ENCODE measurements at regions not wholly inside any gene's neighbourhood (a gene's known extent, or its start where the extent isn't known, plus 50 kb on each side); places are given as distances from the start of the nearest gene placed in this dataset.

DNA sequence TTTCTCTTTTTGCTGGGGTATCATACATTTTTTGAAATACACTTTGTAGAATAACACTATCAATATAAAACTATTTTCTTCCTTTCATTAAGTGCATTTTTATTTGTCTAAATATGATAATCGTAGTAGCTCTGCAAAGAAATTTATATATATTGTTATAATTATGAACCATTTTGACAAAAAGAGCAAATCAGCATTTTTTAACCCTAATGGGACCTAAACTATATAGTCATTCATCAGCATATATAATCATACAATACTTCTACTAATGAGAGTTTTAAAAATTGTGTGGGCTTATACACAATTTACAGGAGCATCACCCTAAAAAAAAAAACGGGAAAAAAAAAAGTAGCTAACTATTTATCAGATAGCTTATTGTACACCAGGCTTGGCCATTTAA is 329.7 kb upstream of the TYRP1 start:
- TF ChIP-seq, protein P1, sequence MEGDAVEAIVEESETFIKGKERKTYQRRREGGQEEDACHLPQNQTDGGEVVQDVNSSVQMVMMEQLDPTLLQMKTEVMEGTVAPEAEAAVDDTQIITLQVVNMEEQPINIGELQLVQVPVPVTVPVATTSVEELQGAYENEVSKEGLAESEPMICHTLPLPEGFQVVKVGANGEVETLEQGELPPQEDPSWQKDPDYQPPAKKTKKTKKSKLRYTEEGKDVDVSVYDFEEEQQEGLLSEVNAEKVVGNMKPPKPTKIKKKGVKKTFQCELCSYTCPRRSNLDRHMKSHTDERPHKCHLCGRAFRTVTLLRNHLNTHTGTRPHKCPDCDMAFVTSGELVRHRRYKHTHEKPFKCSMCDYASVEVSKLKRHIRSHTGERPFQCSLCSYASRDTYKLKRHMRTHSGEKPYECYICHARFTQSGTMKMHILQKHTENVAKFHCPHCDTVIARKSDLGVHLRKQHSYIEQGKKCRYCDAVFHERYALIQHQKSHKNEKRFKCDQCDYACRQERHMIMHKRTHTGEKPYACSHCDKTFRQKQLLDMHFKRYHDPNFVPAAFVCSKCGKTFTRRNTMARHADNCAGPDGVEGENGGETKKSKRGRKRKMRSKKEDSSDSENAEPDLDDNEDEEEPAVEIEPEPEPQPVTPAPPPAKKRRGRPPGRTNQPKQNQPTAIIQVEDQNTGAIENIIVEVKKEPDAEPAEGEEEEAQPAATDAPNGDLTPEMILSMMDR (conservative IDR thresholded peaks at IDR 0.05; ENCODE audit: low read depth, low read length): no peak
- TF ChIP-seq, protein P2, sequence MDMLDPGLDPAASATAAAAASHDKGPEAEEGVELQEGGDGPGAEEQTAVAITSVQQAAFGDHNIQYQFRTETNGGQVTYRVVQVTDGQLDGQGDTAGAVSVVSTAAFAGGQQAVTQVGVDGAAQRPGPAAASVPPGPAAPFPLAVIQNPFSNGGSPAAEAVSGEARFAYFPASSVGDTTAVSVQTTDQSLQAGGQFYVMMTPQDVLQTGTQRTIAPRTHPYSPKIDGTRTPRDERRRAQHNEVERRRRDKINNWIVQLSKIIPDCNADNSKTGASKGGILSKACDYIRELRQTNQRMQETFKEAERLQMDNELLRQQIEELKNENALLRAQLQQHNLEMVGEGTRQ (IDR thresholded peaks at IDR 0.05; ENCODE audit: low read depth, low read length): no peak
- no peak for TF ChIP-seq RAD21 (IDR thresholded peaks at IDR 0.05; ENCODE audit: low read length)
- TF ChIP-seq RFX5 (IDR thresholded peaks at IDR 0.05; ENCODE audit: low read depth, low read length): no peak
- no peak for TF ChIP-seq MAZ (IDR thresholded peaks at IDR 0.05; ENCODE audit: borderline replicate concordance, low read depth, low read length)
- no peak for TF ChIP-seq POLR2A (IDR thresholded peaks at IDR 0.05; ENCODE audit: low read depth, low read length)
- no peak for TF ChIP-seq NFE2L2 (IDR thresholded peaks at IDR 0.05; ENCODE audit: low read depth, low read length)
- TF ChIP-seq MXI1 (IDR thresholded peaks at IDR 0.05; ENCODE audit: borderline replicate concordance, low read depth, low read length): no peak
- TF ChIP-seq, protein P3, sequence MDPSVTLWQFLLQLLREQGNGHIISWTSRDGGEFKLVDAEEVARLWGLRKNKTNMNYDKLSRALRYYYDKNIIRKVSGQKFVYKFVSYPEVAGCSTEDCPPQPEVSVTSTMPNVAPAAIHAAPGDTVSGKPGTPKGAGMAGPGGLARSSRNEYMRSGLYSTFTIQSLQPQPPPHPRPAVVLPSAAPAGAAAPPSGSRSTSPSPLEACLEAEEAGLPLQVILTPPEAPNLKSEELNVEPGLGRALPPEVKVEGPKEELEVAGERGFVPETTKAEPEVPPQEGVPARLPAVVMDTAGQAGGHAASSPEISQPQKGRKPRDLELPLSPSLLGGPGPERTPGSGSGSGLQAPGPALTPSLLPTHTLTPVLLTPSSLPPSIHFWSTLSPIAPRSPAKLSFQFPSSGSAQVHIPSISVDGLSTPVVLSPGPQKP (IDR thresholded peaks at IDR 0.05; ENCODE audit: borderline replicate concordance, low read depth, low read length): no peak
- no peak for TF ChIP-seq SMC3 (IDR thresholded peaks at IDR 0.05; ENCODE audit: low read depth, low read length)

Data from IMR-90 (cell line).